BLaER1 (cell line): ENCODE measurements at regions not wholly inside any gene's neighbourhood (a gene's known extent, or its start where the extent isn't known, plus 50 kb on each side); places are given as distances from the start of the nearest gene placed in this dataset.

Source experiments
- H3K27ac ChIP-seq: shearing (Covaris generic); formaldehyde crosslinking; 2 replicates; pipeline ENCODE4 v1.8.1; 2022
- H3K27me3 ChIP-seq: shearing (Covaris generic); formaldehyde crosslinking; 2 replicates; pipeline ENCODE4 v1.8.1; 2022
- H3K36me3 ChIP-seq: shearing (Covaris generic); formaldehyde crosslinking; 2 replicates; pipeline ENCODE4 v1.8.1; 2022
- H3K4me1 ChIP-seq: shearing (Covaris generic); formaldehyde crosslinking; 2 replicates; pipeline ENCODE4 v1.8.1; 2022
- H3K4me2 ChIP-seq: shearing (Covaris generic); formaldehyde crosslinking; 2 replicates; pipeline ENCODE4 v1.8.1; 2022
- H3K4me3 ChIP-seq: shearing (Covaris generic); formaldehyde crosslinking; 2 replicates; pipeline ENCODE4 v1.8.1; 2022
- H3K9ac ChIP-seq: shearing (Covaris generic); formaldehyde crosslinking; 2 replicates; pipeline ENCODE4 v1.8.1; 2022
- H3K9me3 ChIP-seq: shearing (Covaris generic); formaldehyde crosslinking; 2 replicates; pipeline ENCODE4 v1.8.1; 2022
- H4K20me1 ChIP-seq: shearing (Covaris generic); formaldehyde crosslinking; 2 replicates; pipeline ENCODE4 v1.8.1; 2022
- Cebpa-rat ChIP-seq: shearing (Covaris generic); IDR thresholded peaks from 2 replicates; pipeline ENCODE4 v1.8.1; 2022

DNA sequence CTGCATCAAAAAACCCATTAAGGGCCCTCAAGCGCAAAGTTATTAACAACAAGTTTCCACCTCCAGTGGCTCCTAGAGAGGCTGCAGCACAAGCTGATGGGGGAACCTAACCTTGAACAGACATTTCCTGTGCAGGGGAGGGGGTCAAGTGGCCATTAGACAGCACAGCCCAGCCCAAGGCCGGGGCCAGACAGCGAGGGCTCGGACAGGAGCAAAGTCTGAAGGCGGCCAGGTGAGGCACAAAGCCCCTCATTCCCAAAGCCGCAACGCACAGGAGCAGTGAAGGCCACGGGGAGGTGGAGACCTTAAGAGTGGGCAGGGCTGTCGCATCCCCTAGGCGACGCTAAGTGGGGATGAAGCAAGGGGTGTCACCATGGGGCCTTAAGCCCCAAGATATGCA, 73.2 kb upstream of the ZNF746 start:
- Histone ChIP-seq H3K27ac (no peak overlapping the region), H3K9me3 (peaks cover 81% of the 10 kb centered on the region), H3K4me2 (no peak overlapping the region), H4K20me1 (no peaks in the 10 kb centered on the region), H3K4me1 (no peaks in the 10 kb centered on the region), H3K4me3 (no peak overlapping the region), H3K9ac (no peak overlapping the region), H3K36me3 (peaks cover 57% of the 10 kb centered on the region), H3K27me3 (no peaks in the 10 kb centered on the region)
- TF ChIP-seq Cebpa-rat = no peak

DNA sequence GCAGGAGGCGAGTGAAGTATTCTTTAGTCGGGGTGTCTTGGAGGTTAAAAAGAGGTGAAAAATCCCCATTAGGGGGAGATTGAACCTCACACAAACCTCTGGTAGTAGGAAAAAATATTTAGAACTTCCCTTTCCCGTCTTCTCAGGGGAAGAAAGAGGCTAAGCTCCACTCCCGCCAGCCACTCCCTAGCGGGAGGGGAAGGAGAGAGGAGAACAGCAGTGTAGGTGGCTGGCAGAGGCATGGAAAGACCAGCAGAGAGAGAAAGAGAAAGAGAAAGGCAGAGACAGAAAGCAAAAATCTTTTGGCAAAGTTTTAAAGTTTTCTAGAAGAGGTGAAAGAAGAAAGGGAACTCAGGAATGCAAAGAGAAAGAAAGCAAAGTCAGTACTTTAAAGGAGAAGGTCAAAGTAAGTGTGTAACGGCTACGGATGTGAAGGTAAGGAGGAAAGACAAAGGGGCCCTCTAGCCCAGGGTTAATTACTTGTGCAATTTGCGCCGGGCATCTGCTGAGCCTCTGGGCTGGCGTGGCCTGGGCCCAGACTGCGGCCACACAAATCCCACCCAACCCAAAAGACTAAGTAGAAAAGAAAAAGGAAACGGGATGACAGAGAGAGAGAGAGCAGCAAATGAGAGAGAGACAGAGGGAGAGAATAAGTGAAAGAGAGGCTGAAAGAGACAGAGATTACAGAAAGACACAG, 72.3 kb upstream of the ZNF746 start:
- H3K4me3 ChIP-seq = no peak overlapping the region
- H3K4me1 ChIP-seq = no peaks in the 10 kb centered on the region
- H3K27me3 ChIP-seq = no peaks in the 10 kb centered on the region
- H3K9me3 ChIP-seq = peaks cover 78% of the 10 kb centered on the region
- H3K4me2 ChIP-seq = no peak overlapping the region
- TF ChIP-seq Cebpa-rat = no peak
- H4K20me1 ChIP-seq = no peaks in the 10 kb centered on the region
- no peak overlapping the region for H3K27ac ChIP-seq
- no peak overlapping the region for H3K9ac ChIP-seq
- H3K36me3 ChIP-seq = peaks cover 65% of the 10 kb centered on the region

DNA sequence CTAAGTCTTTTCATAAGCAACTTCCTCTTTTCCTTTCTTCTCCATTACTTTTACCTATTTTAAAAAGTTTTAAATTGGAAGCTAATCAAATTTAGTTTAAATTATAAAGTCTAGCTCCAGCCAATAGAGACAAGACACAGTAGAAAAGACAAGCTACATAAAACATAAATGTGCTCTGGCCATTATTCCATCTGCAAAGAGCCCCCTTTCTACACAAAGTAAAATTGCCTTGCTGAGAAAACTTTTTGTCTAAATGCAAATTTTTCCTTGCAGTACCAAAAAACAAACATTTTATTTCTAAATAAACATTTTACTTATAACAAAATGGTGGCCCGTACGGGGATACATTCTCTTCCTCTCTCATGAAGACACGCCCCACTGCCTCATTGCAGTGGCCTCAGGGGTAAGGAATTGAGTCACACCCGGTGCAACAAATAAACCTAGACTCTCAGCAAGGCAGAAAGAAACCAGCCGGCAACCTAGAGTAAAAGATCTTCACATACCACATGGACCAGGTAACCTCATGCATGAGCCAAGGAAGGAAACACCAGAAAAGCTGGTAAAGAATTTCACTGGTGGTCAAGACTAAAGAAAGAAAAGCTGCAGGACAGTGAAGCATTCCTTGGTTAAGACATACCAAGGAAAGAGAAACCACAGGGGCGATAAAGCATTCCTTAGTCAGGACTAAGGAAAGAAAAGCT, 71.6 kb upstream of the ZNF746 start:
- no peaks in the 10 kb centered on the region for H3K4me1 ChIP-seq
- H3K4me2 ChIP-seq = no peak overlapping the region
- no peak overlapping the region for H3K4me3 ChIP-seq
- H3K27me3 ChIP-seq = no peaks in the 10 kb centered on the region
- no peaks in the 10 kb centered on the region for H4K20me1 ChIP-seq
- TF ChIP-seq Cebpa-rat = no peak
- peaks cover 72% of the 10 kb centered on the region for H3K36me3 ChIP-seq
- H3K9ac ChIP-seq = no peak overlapping the region
- no peak overlapping the region for H3K27ac ChIP-seq
- peaks cover 83% of the 10 kb centered on the region for H3K9me3 ChIP-seq

DNA sequence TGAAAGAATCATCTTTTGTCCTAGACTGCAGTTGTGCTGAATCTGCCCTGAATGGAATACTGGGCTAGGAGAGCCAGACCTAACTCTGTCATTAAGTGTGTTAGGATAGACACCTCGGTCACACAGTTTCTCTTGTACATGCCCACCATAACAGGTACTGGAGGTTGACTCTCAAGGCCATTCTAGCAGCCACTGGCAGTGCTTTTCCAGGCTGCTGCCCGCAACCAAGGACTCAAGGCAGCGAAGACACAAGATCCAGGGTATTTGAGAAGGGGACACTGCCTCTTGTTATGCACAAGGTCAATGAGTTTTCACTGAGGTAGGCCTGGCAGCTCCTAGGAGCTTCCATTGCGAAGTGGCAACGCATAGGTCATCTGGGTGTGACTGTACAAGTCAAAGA, 70.6 kb upstream of the ZNF746 start:
- H3K27ac ChIP-seq = no peak overlapping the region
- H3K9ac ChIP-seq = no peak overlapping the region
- no peak for TF ChIP-seq Cebpa-rat
- H3K4me3 ChIP-seq = no peak overlapping the region
- H3K4me2 ChIP-seq = no peak overlapping the region
- H3K27me3 ChIP-seq = no peaks in the 10 kb centered on the region
- H3K36me3 ChIP-seq = peaks cover 80% of the 10 kb centered on the region
- no peaks in the 10 kb centered on the region for H3K4me1 ChIP-seq
- no peaks in the 10 kb centered on the region for H4K20me1 ChIP-seq
- peaks cover 79% of the 10 kb centered on the region for H3K9me3 ChIP-seq

DNA sequence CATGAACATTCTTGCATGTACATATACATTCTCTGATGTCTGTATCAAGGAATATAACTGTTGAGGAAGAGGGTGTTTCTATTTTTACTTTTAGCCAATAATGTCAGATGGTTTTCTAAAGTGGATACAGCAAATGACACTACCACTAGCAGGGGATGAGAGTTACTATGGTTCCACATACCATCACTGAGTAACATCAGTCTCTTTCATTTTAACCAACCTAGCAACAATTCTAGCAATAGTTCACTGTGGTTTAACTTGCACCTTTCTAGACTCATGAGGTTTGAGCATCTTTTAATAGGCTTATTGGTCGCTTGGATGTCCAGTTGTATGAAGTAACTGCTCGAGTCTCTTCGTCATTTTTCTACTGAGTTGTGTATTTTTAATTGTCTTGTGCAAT, 68.5 kb upstream of the ZNF746 start:
- H3K9me3 ChIP-seq = peaks cover 61% of the 10 kb centered on the region
- H3K4me3 ChIP-seq = no peak overlapping the region
- H3K36me3 ChIP-seq = peaks cover 85% of the 10 kb centered on the region
- TF ChIP-seq Cebpa-rat = no peak
- H3K27me3 ChIP-seq = no peaks in the 10 kb centered on the region
- H3K4me2 ChIP-seq = no peak overlapping the region
- no peak overlapping the region for H3K27ac ChIP-seq
- H3K4me1 ChIP-seq = no peaks in the 10 kb centered on the region
- H3K9ac ChIP-seq = no peak overlapping the region
- peaks cover 5% of the 10 kb centered on the region; the same call in 1 of the 2 replicates for H4K20me1 ChIP-seq

DNA sequence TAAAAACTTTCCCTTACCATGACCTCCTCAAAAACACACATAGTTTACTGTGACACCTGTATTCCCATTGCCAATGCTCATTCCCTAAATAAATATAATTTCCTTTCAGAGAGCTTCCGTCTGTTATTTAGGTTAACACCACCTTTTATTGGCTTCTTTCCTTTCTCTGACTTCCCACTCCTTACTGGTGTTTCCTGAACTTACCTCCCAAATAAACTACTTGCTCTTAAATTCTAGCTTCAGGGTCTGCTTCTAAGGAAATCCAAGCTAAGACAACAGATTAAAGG, 67.4 kb upstream of the ZNF746 start:
- peaks cover 86% of the 10 kb centered on the region for H3K36me3 ChIP-seq

DNA sequence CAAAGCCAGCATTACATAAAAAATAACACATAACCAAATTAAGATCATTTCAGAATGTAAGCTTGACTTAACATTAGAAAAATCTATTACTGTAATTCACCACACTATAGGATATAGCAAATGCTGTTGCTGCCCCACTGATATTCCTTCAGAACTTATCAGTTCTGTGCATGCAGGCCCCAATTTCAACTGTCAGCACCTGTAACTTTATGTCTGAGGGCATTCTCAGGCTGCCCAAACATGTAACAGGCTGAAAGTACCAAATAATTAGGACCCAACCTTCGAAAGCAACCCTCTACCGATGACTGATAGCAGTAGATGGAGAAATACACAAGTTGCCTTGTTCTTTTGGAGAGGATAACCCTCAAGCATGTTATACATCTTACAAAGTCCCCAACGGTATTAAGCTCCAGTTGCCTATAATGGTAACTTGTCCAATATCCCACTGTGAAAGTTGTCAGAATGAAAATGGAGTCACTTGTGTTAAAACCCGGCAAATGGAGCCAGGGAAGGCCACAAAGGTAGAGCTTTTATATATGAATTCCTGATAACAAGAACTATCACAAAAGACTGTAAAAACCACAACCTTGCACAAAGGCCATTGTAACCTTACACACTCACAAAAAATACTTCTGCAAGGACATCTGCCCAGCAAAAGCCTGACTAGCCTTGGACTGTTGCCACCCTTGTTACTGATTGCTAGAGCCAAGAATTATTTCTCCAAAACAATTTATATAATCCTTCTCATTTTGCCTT, 66.9 kb upstream of the ZNF746 start:
- peaks cover 5% of the 10 kb centered on the region; the same call in 1 of the 2 replicates for H4K20me1 ChIP-seq
- no peak overlapping the region for H3K4me3 ChIP-seq
- H3K4me2 ChIP-seq = no peak overlapping the region
- H3K27ac ChIP-seq = no peak overlapping the region
- no peak for TF ChIP-seq Cebpa-rat
- peaks cover 86% of the 10 kb centered on the region for H3K36me3 ChIP-seq
- no peak overlapping the region for H3K9ac ChIP-seq
- peaks cover 45% of the 10 kb centered on the region for H3K9me3 ChIP-seq
- H3K27me3 ChIP-seq = no peaks in the 10 kb centered on the region
- H3K4me1 ChIP-seq = no peaks in the 10 kb centered on the region

More for the DNA sequence above, 67.4 kb upstream of the ZNF746 start:
- no peak overlapping the region for H3K4me3 ChIP-seq
- H3K4me1 ChIP-seq = no peaks in the 10 kb centered on the region
- H3K4me2 ChIP-seq = no peak overlapping the region
- no peaks in the 10 kb centered on the region for H3K27me3 ChIP-seq
- peaks cover 51% of the 10 kb centered on the region for H3K9me3 ChIP-seq
- H4K20me1 ChIP-seq = peaks cover 5% of the 10 kb centered on the region; the same call in 1 of the 2 replicates
- no peak for TF ChIP-seq Cebpa-rat
- H3K27ac ChIP-seq = no peak overlapping the region
- no peak overlapping the region for H3K9ac ChIP-seq

DNA sequence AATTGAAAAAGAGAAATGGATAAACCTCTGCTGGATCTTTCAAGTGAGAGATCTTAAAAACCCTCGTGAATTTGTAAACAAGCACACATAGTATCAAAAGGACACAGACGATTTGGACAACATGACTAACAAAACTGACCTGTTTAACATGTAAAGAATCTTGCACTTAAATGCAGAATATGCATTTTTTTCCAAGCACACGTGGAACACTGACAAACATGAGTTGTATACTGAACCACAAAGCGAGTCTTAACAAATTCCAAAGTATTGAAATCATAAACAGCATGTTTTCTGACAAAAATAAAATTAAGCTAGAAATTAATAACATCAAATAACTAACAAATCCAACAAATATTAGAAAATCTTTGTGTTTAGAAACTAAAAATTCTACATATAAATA, 65.0 kb upstream of the ZNF746 start:
- Histone ChIP-seq H3K4me2 (no peak overlapping the region), H3K27me3 (no peaks in the 10 kb centered on the region)

DNA sequence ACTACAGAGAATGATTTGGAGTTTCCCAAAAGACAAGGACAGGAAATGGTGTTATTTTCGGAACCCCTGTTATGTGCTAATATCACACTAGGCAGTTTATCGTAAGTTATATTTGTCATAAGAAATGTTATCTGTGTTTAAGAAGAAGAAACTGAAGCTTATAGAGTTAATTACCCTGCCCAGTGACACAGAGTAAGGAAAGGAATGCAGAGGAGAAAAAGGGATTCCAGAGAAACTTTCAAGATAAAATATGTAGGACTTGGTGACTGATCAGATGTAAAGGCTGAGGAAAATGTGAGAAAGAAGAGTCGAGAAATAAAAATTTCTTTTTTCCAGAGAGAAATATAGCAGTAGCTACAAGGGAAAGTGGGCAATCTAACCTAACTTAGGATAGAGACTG, 63.5 kb upstream of the ZNF746 start:
- H3K36me3 ChIP-seq = peaks cover 86% of the 10 kb centered on the region
- no peaks in the 10 kb centered on the region for H3K4me1 ChIP-seq
- H3K9ac ChIP-seq = no peak overlapping the region
- no peak overlapping the region for H3K4me3 ChIP-seq
- no peak overlapping the region for H3K27ac ChIP-seq
- H3K27me3 ChIP-seq = no peaks in the 10 kb centered on the region
- H3K9me3 ChIP-seq = peaks cover 23% of the 10 kb centered on the region
- H3K4me2 ChIP-seq = no peak overlapping the region
- no peak for TF ChIP-seq Cebpa-rat
- peaks cover 5% of the 10 kb centered on the region; the same call in 1 of the 2 replicates for H4K20me1 ChIP-seq

More for the DNA sequence above, 65.0 kb upstream of the ZNF746 start:
- no peak overlapping the region for H3K4me3 ChIP-seq
- H3K9me3 ChIP-seq = peaks cover 26% of the 10 kb centered on the region
- no peak for TF ChIP-seq Cebpa-rat
- H3K9ac ChIP-seq = no peak overlapping the region
- H3K36me3 ChIP-seq = peaks cover 86% of the 10 kb centered on the region
- H3K27ac ChIP-seq = no peak overlapping the region
- H3K4me1 ChIP-seq = no peaks in the 10 kb centered on the region
- H4K20me1 ChIP-seq = peaks cover 5% of the 10 kb centered on the region; the same call in 1 of the 2 replicates

DNA sequence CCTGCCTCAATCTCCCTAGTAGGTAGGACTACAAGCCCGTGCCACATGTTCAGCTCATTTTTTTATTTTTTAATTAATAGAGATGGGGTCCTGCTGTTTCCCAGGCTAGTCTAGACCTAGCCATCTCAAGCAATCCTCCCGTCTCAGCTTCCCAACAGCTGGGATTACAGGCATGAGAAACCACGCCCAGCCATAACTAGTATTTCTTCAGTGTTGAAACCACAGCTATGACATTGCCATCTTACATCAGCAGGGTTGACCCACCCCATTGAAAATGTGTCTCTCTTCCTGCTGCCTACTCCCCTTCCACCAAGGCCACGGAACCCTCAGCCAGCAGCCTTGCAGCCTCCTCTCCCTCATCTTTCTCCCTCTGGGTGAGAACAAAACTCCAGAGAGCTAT, 62.1 kb upstream of the ZNF746 start:
- TF ChIP-seq Cebpa-rat = no peak
- Histone ChIP-seq H3K27ac (no peak overlapping the region), H3K9me3 (peaks cover 26% of the 10 kb centered on the region), H3K9ac (no peak overlapping the region), H3K36me3 (peaks cover 85% of the 10 kb centered on the region), H3K27me3 (no peaks in the 10 kb centered on the region), H3K4me2 (no peak overlapping the region), H4K20me1 (peaks cover 5% of the 10 kb centered on the region; the same call in 1 of the 2 replicates), H3K4me3 (no peak overlapping the region), H3K4me1 (no peaks in the 10 kb centered on the region)
